NCI-H1105 treated with DMSO at 0.1 percent for 48 hours (cell line): ENCODE measurements at regions not wholly inside any gene's neighbourhood (a gene's known extent, or its start where the extent isn't known, plus 50 kb on each side); places are given as distances from the start of the nearest gene placed in this dataset.

Source experiments
- DNase-seq: peaks from one replicate; lab custom pipeline; 2025; lab: John Stamatoyannopoulos, UW

GRCh38 chr1:239826736-239827135 lies 264.9 kb upstream of the FMN2 start:
- DNase-seq, result no peak

GRCh38 chr1:239829535-239829934 lies 262.1 kb upstream of the FMN2 start:
- no peak for DNase-seq

- DNase-seq, result no peak
Observed at GRCh38 chr1:239831577-239832355, 259.9 kb upstream of the FMN2 start.

GRCh38 chr1:239833723-239834122 lies 258.0 kb upstream of the FMN2 start:
- no peak for DNase-seq

- DNase-seq, result no peak
Observed at GRCh38 chr1:239835946-239836440, 255.7 kb upstream of the FMN2 start.

- DNase-seq, result no peak
Observed at GRCh38 chr1:239840336-239840735, 251.3 kb upstream of the FMN2 start.

- DNase-seq, result no peak
Observed at GRCh38 chr1:239840790-239841189, 250.9 kb upstream of the FMN2 start.

- DNase-seq, result no peak
Observed at GRCh38 chr1:239841631-239842030, 250.1 kb upstream of the FMN2 start.

GRCh38 chr1:239843541-239843940 lies 248.1 kb upstream of the FMN2 start:
- no peak for DNase-seq

GRCh38 chr1:239844833-239845232 lies 246.8 kb upstream of the FMN2 start:
- no peak for DNase-seq

GRCh38 chr1:239854922-239855321 lies 236.8 kb upstream of the FMN2 start:
- DNase-seq, result peak; percentile 41

- no peak for DNase-seq
Observed at GRCh38 chr1:239856067-239856466, 235.6 kb upstream of the FMN2 start.

- DNase-seq, result no peak
Observed at GRCh38 chr1:239856924-239857323, 234.8 kb upstream of the FMN2 start.

- DNase-seq, result peak; percentile 8
Observed at GRCh38 chr1:239858057-239858456, 233.6 kb upstream of the FMN2 start.

- no peak for DNase-seq
Observed at GRCh38 chr1:239858529-239858928, 233.2 kb upstream of the FMN2 start.

- DNase-seq, result no peak
Observed at GRCh38 chr1:239861985-239862384, 229.7 kb upstream of the FMN2 start.

GRCh38 chr1:239868058-239868832 lies 223.4 kb upstream of the FMN2 start:
- no peak for DNase-seq

- no peak for DNase-seq
Observed at GRCh38 chr1:239870194-239870593, 221.5 kb upstream of the FMN2 start.

- no peak for DNase-seq
Observed at GRCh38 chr1:239872626-239873025, 219.1 kb upstream of the FMN2 start.

GRCh38 chr1:239874831-239875230 lies 216.9 kb upstream of the FMN2 start:
- DNase-seq, result no peak

GRCh38 chr1:239879321-239880170 lies 212.1 kb upstream of the FMN2 start:
- DNase-seq, result no peak

- DNase-seq, result no peak
Observed at GRCh38 chr1:239882967-239883366, 208.7 kb upstream of the FMN2 start.
